ENCODE measurements at regions not wholly inside any gene's neighbourhood (a gene's known extent, or its start where the extent isn't known, plus 50 kb on each side); places are given as distances from the start of the nearest gene placed in this dataset.

- DNase-seq (ENCODE audit: insufficient read length, low spot score) = no peak
- no peak for FAIRE-seq
Measured at GRCh38 chr3:71903112-71903495, 118.2 kb upstream of the PROK2 start.

DNA sequence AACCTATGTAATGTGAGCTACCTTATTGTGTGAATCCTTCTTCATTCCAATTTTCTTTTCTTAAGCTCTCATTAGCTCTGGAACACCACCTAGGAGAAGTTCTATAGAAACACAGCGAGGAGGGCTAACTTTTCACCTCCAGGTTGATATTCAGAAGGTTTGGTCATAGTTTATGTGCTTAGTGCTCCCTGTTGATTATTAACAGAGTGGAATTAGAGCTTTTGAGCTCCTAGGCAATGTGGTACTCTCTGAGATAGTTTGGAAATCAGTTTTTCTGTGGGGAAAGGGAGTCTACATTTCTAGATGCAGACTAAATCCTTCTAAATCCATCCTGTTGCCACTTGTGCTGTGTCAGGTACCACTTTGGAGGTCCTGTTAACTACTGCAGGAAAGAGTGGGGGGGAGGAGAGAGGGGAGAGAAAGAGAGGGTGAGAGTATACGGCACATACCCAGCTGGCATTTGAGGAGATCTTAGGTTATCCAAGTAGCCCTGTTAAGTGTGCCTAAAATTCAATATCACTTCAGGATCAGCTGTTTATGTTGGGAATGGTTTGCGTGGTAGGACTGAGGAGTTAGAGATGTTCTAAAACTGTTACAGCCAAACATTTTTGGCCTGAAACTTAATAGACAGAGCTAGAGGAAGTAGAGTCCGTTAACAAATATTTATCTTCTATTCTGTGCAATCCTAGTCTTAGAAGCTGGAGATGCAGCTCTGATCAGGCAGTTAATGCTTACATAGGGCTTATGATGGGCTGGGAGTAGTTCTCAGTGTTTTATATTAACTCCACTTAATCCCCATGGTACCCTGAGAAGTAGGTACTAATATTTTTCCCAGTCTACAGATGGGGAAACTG lies 117.5 kb upstream of the PROK2 start:
- FAIRE-seq (no peak), DNase-seq (ENCODE audit: insufficient read length, low spot score) (no peak)

DNA sequence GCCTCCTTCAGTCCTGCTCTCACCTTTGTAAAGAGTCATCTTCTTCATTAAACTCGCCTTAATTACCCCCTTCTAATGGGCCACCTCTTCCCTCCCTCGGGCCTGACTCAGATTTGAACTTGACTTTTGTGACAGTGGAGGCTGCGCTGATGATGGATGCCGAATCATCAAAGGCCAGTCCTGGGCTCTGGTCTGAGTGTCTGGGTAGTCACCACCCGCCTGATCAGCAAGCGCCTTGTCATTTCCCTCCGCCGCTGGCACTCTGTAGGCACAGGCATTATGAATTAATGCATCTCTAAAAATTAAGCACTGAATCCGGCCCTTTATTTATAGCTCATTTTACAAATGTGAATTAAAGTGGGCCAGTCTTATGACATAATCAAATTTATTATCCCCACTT lies 116.7 kb upstream of the PROK2 start:
- no peak for FAIRE-seq
- DNase-seq (ENCODE audit: insufficient read length, low spot score) = no peak

GRCh38 chr3:71900057-71900456 lies 115.1 kb upstream of the PROK2 start:
- DNase-seq (ENCODE audit: insufficient read length, low spot score) (no peak), FAIRE-seq (no peak)

- DNase-seq (ENCODE audit: insufficient read length, low spot score) (no peak), FAIRE-seq (no peak)
Measured at GRCh38 chr3:71896751-71897150, 111.8 kb upstream of the PROK2 start.

- no peak for FAIRE-seq
- no peak for DNase-seq (ENCODE audit: insufficient read length, low spot score)
Measured at GRCh38 chr3:71893702-71894479, 108.9 kb upstream of the PROK2 start.

DNA sequence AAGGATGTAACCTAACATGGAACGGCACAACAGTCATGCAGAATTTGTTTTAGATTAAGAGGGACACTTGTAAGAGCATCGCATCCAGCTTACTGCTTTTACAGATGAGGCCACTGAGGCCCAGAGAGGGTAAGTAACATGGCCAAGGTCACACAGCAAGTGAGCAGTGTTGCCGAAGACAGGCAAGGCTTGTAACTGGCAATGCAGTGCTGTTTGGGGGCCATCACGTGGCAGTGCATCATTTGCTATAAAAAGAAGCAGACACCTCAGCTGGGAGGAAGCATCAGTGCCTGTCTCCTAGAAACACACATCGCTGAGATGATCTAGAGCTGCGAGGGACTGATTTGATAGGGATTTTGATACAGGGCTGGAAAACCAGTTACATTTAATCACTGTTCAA lies 108.2 kb upstream of the PROK2 start:
- DNase-seq (ENCODE audit: insufficient read length, low spot score) (no peak), FAIRE-seq (no peak)

- FAIRE-seq = no peak
- DNase-seq (ENCODE audit: insufficient read length, low spot score) = no peak
Measured at GRCh38 chr3:71891483-71891882, 106.5 kb upstream of the PROK2 start.

GRCh38 chr3:71890356-71890931 lies 105.5 kb upstream of the PROK2 start:
- FAIRE-seq (no peak), DNase-seq (ENCODE audit: insufficient read length, low spot score) (no peak)

DNA sequence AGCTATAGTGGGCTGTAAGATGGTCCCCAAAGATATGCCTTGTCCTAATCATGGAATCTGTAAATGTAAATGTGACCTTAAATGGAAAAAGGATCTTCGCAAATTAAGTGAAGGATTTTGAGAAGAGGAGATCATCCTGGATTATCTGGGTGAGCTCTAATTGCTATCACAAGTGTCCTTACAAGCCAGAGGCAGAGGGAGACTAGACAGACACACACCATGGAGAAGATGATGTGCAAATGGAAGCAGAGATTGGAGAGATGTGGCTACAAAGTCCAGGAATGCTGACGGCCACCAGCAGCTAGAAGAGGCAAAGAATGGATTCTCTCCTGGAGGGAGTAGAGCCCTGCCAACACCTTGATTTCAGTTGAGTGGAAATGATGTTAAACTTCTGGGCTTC lies 102.3 kb upstream of the PROK2 start:
- FAIRE-seq (no peak), DNase-seq (ENCODE audit: insufficient read length, low spot score) (no peak)

DNA sequence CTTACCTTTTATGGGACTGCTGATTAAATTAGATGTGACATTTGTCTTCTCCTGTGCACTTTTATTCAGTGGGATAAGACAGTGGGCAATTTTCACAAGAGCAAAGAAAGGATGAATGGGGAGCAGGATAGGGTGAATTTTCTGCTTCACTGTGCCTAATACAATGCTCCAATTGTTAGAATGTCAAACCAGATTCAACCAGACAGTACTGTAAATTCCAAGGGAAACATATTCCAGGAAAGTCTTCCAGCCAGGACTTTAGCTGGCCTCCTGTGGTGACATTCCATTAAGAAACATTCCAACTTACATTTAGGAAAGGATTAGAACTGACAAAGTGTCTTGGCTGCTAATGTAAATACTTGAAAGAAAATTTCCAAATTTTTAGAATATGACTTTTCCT lies 100.1 kb upstream of the PROK2 start:
- FAIRE-seq = no peak
- no peak for DNase-seq (ENCODE audit: insufficient read length, low spot score)

- FAIRE-seq = no peak
Measured at GRCh38 chr3:71881732-71882131, 96.8 kb upstream of the PROK2 start.

DNA sequence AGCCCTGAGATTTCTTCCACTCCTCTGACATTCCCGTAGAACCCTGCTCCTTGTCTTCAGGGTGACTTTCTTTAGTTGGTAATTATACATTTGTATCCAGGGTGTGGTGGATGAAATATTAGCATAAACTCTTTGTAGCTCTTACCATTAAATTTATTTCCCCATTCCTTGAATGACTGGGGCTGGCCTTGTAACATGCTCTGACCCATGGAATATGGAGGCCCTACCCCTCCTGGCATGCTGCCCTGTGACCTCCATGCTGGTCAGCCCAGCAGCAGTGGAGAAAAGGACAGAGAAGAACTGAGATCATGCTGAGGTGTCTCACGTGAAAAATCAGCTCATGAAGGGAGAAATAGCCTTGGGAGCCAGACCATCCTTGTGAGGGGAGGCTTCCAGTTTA lies 96.1 kb upstream of the PROK2 start:
- no peak for FAIRE-seq
- no peak for DNase-seq (ENCODE audit: insufficient read length, low spot score)

More at GRCh38 chr3:71881732-71882131, 96.8 kb upstream of the PROK2 start:
- no peak for DNase-seq (ENCODE audit: insufficient read length, low spot score)

- FAIRE-seq = no peak
- DNase-seq (ENCODE audit: insufficient read length, low spot score) = no peak
Measured at GRCh38 chr3:71879089-71879488, 94.1 kb upstream of the PROK2 start.

DNA sequence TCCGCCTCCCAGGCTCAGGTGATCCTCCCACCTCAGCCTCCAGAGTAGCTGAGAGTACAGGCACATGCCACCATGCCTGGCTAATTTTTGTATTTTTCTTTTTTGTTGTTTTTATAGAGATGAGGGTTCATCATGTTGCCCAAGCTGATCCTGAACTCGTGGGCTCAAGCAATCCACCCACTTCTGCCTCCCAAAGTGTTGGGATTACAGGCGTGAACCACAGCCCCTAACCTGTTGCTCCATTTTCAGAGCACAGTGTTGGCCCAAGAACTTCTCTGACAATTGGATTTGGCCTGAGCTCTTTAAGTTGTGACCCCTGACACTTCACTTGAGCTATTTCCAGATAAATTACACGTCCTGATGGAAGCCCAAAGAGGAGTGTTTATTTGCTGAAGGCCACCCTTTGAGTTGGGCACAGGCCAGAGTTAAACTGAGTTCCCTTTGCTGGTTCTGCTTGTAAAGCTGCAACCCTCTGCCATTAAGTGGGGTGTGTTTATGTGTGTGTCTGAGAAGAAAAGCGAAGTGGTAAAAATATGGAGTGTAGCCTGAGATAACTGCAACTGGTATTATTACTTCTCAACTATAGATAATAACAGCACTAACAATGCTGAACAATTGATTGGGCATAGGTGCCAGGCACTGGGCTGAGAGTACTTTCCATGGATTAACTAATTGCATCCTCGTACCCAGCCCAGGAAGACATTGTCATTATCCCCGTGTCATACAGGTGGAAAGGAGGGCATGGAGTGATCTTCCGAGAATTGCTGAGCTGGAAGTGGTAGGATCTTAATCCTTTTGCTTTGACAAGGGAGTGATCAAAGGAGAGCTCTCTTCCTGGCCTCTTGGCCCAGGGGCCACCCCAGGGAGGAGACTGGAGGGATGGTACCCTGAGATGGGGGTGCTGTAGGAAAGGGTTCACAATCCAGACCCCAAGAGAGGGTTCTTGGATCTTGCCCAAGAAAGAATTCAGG lies 91.5 kb upstream of the PROK2 start:
- DNase-seq (ENCODE audit: insufficient read length, low spot score) (no peak), FAIRE-seq (no peak)

DNA sequence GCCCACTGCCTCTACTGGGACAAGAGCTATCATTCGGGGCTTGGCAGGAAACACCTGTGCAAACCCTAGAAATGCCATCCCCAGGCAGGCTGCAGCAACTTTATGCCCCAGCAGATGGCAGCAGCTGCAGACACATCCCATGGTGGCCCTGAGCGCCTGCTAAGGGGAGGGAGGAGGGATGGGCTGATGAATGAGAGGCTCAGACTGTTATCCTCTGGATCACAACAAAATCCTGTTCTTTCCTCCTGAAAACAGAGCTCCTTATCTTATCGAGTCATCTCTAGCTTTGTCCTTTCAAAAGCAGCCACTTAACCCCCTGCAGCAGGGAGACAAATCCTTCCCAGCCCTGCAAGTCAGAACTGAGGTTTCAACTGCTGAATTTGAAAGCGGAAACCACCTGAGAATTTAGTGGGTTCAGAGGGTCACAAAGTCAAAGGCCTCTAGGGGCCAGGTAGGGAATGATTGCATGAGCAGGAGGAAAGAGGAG lies 90.6 kb upstream of the PROK2 start:
- FAIRE-seq = peak; percentile 46
- DNase-seq (ENCODE audit: insufficient read length, low spot score) = peak; percentile 69

DNA sequence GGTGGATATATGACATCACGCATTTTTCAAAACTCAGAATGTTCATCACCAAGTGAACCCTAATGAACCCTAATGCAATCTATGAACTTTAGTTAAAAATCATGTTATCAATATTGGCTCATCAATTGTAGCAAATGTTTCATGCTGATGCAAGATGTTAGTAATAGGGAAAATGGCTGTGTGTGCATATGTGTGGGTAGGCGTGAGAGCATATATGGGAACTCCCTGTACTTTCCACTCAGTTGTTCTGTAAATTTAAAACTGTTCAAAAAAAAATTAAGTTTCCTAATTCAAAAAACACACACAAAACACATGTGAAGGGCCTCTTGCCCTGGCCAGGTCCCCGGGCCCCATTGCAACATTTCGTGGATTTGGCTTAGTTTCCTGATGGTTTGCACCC lies 89.7 kb upstream of the PROK2 start:
- DNase-seq (ENCODE audit: insufficient read length, low spot score) (no peak), FAIRE-seq (no peak)

- DNase-seq (ENCODE audit: insufficient read length, low spot score) = no peak
Measured at GRCh38 chr3:71873093-71873611, 88.2 kb upstream of the PROK2 start.

GRCh38 chr3:71872256-71872655 lies 87.3 kb upstream of the PROK2 start:
- DNase-seq (ENCODE audit: insufficient read length, low spot score) = no peak
- FAIRE-seq = no peak

More at GRCh38 chr3:71873093-71873611, 88.2 kb upstream of the PROK2 start:
- FAIRE-seq = no peak

DNA sequence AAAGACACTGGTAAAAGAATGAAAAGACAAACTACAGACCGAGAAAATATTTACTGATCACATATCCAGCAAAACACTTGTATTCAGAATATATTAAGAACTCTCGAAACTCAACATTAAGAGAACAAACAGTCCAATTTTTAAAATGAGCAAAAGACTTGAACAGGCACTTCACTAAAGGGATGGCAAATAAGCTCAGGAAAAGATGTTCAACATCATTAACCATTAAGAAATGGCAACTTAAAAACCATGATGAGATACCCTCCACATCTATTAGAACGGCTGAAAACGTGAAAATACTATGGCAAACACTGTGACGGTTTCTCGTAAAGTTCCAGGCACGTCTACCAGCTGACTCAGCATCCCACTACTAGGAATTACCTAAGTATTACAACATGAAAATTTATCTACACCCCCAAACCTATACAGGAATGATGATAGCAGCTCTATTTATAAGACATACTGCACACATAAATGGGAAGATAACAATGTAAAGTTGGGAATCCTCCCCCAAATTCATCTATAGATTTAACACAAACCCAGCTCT lies 86.1 kb upstream of the PROK2 start:
- DNase-seq (ENCODE audit: insufficient read length, low spot score) = no peak
- FAIRE-seq = no peak

Measured in HTR-8/SVneo (cell line).